Iris pigment epithelial cell (primary cell): ENCODE measurements at regions not wholly inside any gene's neighbourhood (a gene's known extent, or its start where the extent isn't known, plus 50 kb on each side); places are given as distances from the start of the nearest gene placed in this dataset.
A peak's percentile ranks its signal among the peaks of the same experiment; 100 is the strongest.

ENCODE experiments used
- DNase-seq: peaks from one replicate; pipeline ENCODE4 v3.0.0-alpha.2; 2011; ENCODE audit warnings: low read depth

- DNase-seq: no peak
Observed at GRCh38 chr5:81914696-81915095, 57.1 kb upstream of the ATG10 start.

GRCh38 chr5:81912933-81913332 is 58.9 kb upstream of the ATG10 start:
- DNase-seq: no peak

- no peak for DNase-seq
Observed at GRCh38 chr5:81909677-81910076, 62.1 kb upstream of the ATG10 start.

GRCh38 chr5:81908771-81909170 is 63.1 kb upstream of the ATG10 start:
- no peak for DNase-seq

DNA sequence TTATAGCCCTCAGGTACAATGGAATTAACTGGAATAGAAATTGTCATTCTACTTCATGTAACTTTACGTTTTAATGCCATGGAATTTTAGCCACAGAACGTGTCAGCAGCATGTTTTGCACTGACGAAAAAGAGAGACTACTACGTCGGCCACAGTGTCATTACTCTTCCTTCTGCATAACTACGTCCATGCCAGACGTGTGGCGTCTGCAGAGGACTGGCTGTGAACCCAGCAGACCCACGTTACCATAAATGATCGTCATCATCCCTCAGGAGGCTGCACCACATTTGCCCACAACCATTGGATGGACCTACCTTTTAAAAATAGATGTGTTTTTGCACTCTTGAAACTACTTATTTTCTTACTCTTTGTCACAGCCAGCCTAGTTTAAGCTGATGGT is 63.8 kb upstream of the ATG10 start:
- DNase-seq: no peak

GRCh38 chr5:81907012-81907635 is 64.7 kb upstream of the ATG10 start:
- DNase-seq: no peak

DNA sequence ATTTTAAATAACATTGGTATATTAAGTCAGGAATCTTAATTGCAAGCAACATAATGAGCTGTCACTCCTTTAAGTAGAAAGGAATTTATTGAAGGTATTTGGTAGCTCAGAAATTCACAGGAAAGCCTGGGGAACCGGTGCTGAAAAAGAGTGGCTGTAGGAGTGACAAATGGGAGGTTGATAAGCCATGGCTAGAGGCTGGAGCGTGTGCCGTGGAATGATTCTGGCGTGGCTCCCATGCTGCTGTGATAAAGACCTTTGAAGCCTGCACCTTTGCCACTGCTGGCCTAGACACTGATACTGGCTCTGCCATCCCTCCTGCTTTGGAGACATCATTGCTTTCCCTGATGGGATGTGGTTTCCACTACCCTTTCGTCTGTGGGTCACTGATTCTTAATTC is 65.7 kb upstream of the ATG10 start:
- DNase-seq: no peak

DNA sequence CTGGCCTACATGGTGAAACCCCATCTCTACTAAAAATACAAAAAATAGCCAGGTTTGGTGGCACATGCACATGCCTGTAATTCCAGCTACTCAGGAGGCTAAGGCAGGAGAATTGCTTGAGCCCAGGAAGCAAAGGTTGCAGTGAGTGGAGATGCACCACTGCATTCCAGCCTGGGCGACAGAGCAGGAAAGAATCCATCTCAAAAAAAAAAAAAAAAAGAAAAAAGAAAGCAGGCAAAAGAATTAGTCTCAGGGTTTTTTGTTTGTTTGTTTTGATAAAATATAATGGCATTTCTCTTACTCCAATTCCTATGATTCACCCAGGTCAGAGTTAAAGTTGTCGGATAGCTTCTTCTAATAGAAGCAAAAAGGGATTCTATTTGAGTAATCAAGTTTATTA is 67.0 kb upstream of the ATG10 start:
- peak; percentile 7 for DNase-seq

GRCh38 chr5:81904166-81904565 is 67.7 kb upstream of the ATG10 start:
- no peak for DNase-seq

DNA sequence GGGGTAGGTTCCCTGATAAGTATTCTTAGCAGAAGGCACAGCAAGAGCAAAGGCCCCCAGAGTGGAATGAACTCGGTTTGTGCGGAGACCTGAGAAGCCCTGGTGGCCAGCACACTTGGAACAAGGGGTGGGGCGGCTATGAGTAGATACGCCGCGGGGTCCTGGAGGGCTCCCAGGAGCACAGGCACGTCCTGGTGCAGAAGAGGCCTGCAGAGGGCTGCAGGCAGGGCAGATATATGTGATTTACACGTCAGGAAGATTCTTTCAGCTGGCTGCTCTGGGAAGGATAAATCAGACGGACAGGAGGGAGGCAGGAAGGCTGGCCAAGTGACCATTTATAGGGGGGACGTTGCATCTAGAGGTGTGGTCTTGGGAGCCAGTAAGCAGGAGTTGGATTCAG is 70.2 kb upstream of the ATG10 start:
- no peak for DNase-seq

DNA sequence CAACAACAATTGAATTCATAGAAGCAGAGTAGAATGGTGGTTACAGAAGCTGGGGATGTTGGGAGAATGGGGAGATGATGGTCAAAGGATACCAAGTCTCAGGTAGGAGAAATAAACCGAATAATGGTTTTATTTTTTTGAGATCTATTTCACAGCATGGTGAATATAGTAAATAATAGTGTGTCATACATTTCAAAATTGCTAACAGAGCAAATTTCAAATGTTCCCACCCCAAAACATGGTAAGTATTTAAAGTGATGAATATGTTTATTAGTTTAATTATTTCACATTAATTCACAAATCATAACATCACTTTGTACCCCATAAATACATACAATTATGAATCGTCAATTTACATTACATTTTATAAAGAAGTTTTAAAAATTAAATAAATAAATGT is 72.7 kb upstream of the ATG10 start:
- DNase-seq: no peak

DNA sequence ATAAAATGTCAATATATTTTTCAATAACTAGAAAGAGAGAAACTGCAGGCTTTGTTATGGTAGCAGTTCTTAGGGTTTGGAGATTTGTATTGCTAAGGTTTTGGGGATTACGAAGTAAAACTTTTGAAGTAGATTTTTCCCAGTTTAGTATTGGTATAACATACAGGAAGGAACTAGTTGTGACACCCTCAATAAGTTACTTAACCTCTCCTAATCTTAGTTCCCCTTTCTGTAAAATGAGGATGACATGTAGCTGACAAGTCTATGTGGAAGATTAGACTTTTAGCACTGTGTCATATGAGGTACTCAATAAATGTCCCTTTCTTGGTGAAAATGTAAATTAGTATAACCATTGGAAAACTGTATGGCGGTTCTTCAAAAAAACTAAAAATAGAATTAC is 73.4 kb upstream of the ATG10 start:
- no peak for DNase-seq

GRCh38 chr5:81896764-81897163 is 75.1 kb upstream of the ATG10 start:
- no peak for DNase-seq

- peak; percentile 3 for DNase-seq
Observed at GRCh38 chr5:81895307-81895706, 76.5 kb upstream of the ATG10 start.

- no peak for DNase-seq
Observed at GRCh38 chr5:81893961-81894360, 77.9 kb upstream of the ATG10 start.

DNA sequence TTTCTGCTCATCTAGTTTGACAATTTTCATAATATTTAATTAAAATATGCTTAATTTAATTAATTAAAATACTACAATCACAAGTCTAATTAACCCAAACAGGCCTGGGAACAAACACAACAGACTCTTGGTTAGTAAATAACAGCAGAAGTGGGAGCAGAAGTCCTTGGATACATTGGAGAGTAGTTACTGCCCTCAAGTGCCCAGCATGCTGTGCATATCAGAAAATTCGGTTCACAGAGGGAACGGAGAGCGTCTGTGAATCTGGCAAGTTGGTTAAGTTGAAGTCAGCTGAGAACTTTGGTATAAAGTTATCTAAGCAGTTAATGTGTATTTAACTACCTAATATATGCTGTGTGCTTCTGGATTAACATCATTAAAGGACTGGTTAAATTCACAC is 87.0 kb upstream of the ATG10 start:
- DNase-seq: no peak

- DNase-seq: no peak
Observed at GRCh38 chr5:81883371-81883770, 88.5 kb upstream of the ATG10 start.

DNA sequence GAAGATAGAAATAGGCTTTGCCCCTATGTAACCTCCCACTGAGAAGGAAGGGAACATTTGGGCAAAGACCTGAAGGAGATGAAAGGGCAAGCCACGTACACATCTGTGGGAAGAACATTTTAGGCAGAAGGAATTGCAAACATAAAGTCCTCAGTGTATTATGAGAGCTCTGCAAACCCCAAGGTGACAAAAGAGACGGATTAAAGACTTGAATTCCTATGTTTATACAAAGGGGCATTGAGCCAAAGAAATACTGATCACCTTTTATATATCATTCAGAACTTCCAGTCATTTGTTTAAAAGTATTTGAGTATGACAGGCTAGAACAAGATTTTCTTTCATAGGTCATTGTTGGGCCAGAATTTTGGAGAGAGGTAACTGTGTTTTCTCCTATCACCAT is 90.2 kb upstream of the ATG10 start:
- no peak for DNase-seq

DNA sequence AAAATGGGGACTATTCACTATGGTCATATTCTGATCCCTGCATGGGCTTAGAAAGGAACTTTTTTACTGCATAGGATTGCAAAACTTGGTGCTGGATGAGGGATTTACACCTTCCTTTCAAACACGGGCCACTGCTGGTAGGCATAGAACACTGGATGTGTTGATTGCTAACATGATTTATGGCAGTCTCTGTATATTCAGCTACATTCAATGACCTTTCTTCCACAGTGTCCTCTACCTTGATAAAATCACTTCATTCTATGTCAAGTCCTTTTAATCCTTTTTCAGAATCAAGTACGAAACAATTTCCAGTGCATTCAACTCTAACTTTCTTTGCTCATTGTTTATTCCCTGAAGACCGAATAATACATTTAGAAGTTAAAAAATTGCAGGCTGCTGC is 91.9 kb upstream of the ATG10 start:
- no peak for DNase-seq

DNA sequence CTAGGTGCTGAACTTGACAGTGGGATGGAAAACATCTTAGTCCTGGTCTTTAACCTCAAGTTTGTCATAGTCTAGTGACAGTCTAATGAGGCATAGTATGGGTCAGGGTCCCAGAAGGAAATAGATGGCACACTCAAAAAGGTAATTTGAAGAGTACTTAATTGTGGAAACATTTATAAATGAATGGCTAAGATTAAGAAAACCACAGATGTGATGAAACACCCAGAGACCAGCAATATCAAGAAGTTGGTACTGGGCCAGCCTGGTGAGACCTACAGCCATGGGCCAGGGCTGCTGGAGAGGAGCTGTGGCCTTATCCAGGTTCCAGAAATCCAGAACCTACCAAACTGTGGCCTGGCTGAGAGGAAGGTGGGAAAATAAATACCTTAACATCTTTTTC is 93.5 kb upstream of the ATG10 start:
- DNase-seq: peak; percentile 24

GRCh38 chr5:81866994-81867393 is 104.8 kb upstream of the ATG10 start:
- DNase-seq: no peak

DNA sequence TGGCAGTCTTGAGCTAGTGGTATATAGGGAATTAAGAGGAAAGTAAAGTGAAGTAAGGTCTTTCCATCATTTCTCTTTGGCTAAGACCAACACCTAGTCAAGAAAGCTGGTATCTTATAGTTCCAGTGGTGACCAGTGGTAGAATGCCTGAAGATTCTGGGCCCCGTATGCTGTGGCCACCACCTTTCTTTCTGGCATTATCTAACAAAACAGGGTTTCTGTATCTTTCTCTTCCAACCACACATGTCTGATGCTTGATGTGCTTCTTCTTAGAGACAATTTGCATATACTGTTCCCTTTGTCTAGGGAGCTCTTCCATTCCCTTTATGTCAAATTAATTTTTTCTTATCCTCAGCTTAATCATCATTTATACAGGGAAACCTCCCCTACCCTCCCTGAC is 109.9 kb upstream of the SSBP2 start:
- DNase-seq: no peak

GRCh38 chr5:81859624-81860023 is 108.7 kb upstream of the SSBP2 start:
- DNase-seq: no peak

GRCh38 chr5:81856948-81857928 is 106.3 kb upstream of the SSBP2 start:
- no peak for DNase-seq
